HG03354 (cell line): ENCODE measurements at regions not wholly inside any gene's neighbourhood (a gene's known extent, or its start where the extent isn't known, plus 50 kb on each side); places are given as distances from the start of the nearest gene placed in this dataset.
"Not testable (repeated sequence)": the region's sequence is repeated elsewhere in the genome, so short reads cannot be mapped to it uniquely, and the experiment has no call there.

Experiments used
- ATAC-seq: cut with Tn5 transposase; IDR thresholded peaks from one replicate; pipeline ENCODE4 v1.9.1; 2021; ENCODE audit warnings: mild to moderate bottlenecking; ENCODE audit not compliant: unreplicated experiment, poor library complexity, severe bottlenecking

- ATAC-seq = no peak
These were observed 84.1 kb downstream of the SCN11A start for GRCh38 chr3:38967693-38967989.

GRCh38 chr3:38966811-38967692 is 84.7 kb downstream of the SCN11A start:
- ATAC-seq = no peak

DNA sequence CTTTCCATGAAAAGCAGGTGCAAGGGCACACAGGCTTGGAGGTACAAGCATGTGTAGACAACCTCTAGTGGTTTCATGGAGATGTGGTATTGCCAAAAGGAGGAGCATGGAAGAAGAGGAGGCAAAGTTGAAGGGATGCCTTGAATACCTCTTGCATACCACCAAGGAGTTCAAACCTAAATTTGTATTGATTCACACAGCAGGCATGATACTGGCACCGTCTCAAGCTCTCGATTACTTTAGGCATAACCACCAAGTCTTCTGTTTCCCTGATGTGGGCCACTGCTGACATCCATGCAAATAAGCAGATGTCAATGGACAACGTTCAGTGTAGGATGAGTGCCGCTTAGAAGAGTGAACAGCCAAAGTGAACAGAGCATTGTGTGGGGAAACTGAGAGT is 87.1 kb downstream of the SCN11A start:
- no peak for ATAC-seq

GRCh38 chr3:38964204-38964603 is 87.5 kb downstream of the SCN11A start:
- no peak for ATAC-seq

DNA sequence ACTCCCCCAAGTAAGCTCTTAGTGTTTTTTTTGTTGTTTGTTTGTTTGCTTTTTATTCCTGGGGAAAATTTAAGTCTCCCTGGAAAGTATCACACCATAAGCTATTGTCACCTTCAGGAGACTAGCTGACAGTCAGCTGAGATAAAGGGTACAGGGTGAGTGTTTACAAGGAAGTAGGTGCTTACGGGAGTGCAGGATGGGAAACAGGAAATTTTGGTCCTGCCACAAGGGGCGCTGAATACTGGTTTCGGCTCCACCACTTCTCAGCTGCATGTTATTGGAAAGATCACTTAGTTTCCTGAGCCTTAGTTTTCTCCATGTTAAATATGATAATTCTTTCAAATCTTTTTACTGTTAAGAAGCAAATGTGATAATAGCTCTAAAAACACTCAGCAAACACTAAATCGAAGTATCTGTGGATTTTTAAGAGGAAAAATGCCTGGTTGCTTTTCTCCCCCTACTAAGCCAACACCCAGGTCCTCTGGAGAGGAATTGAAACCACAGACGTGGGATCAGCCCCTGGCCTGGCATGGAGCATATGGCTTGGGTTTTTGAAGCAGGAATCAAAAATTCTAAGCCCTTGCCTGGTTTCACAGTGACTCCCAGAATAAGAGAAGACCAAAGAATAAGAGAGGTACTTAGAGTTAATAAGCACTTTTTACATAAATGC is 90.7 kb downstream of the SCN11A start:
- peak; percentile 44 for ATAC-seq

DNA sequence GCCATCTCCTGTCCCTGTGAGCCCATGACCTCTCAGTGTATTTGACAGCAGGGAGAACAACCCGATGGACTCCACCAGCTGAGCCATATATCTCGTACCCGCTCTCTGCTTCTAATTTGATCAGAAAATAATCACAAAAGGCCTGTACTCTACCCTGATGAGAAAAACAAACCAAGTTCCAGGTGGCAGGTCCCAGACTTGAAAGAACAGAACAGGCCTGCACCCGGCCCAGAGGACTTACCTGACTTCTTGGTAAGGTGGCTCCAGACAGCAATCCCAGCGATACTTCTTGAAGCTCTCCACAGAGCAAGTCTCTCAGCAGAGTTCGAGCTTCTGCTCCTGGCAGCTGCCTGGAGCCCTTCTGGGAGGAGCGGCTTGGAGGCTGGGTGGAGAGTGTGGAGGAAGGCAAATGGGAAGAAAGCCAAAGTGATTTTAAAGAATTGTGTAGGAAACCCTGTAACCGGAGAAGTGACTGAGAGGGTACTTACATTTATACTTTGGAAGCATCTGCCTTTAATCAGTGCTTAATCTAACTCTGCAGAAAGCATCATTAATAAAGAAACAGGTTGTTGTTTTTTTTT is 91.6 kb downstream of the SCN11A start:
- ATAC-seq = no peak

- ATAC-seq = no peak
These were observed 93.6 kb downstream of the SCN11A start for GRCh38 chr3:38958026-38958720.

- no peak for ATAC-seq
These were observed 94.4 kb downstream of the SCN11A start for GRCh38 chr3:38957296-38957695.

DNA sequence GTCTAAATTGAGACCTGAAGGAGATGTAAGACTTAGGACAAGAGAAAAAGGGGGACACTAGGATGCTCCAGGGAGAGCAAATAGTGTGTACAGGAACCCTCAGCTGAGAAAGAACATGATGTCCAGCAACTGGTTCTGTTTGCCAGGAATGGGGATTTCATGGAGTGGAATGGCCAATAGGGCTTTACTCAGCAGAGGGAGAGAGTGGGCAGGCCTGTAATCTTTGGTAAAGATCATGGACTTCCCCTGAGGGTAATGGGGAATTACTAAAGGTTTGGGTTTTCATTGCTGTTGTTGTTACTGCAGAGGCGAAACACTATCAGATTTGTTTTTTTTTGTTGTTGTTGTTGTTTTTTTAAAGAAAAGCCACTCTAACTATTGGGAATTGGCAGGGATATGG is 99.0 kb downstream of the SCN11A start:
- no peak for ATAC-seq

DNA sequence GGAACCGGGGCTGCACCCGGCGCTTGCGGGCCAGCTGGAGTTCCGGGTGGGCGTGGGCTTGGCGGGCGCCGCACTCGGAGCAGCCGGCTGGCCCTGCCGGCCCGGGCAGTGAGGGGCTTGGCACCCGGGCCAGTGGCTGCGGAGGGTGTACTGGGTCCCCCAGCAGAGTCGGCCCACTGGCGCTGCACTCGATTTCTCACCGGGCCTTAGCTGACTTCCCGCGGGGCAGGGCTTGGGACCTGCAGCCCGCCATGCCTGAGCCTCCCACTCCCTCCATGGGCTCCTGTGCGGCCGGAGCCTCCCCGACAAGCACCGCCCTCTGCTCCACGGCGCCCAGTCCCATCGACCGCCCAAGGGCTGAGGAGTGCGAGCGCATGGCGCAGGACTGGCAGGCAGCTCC is 100.6 kb downstream of the SCN11A start:
- ATAC-seq = not testable (repeated sequence)

- no peak for ATAC-seq
These were observed 101.2 kb downstream of the SCN11A start for GRCh38 chr3:38950581-38950980.

DNA sequence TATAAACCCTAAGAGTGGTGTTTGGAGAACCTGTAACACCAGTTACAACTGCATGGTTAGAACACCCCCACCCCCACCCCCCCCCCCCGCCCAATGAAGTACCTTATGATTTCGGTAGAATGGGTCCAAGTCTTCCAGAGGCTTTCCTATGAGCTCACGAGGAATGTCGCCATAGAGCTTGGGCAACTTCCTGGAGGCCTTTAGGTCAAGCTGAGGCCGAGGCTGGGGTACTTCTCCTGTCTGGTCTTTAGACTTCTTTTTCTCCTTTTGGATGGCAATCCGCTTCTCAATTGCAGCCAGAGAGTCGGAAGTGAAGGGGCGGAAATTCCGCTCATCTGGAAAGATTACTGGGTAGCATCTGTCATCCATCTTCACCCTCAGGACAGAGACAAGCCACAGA is 101.8 kb downstream of the SCN11A start:
- ATAC-seq = no peak

GRCh38 chr3:38940394-38940793 is 111.3 kb downstream of the SCN11A start:
- ATAC-seq = no peak

GRCh38 chr3:38925351-38925750 is 109.3 kb upstream of the SCN10A start:
- no peak for ATAC-seq

DNA sequence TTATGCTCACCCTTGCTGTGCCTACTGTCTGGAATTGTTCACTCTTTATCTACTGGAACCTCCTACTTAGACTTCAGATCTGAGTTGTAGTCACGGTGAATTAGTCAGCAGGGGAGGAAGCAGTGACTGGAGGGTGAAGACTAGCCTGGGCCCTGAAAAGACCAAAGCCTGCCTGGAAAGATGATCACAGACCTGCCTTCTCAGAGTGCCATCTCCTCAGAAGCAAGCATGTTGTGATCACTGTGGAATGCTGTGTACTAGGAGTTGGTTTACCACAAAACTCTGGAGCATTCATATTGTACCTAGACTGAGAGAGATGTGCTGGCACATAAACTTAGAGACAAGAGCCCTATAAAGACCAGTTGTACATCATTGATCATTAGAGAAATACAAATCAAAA is 100.7 kb upstream of the SCN10A start:
- no peak for ATAC-seq

DNA sequence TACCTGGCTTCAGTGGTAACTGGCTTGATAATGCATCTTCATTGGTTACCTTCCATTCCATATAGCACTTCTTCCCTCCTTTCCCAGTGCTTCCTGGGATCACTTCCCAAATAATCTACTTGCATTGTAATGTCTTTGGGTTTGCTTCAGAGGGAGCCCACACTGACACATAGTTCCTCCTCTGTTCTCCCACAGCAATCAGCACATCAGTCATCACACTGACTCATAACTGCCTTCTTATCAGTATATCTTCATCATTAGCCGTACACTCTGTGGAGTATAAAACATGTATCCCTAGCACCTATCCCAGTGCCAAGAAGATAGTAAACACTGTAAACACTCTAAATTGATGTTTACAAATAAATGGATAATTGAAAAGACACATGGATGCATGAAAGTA is 91.4 kb upstream of the SCN10A start:
- no peak for ATAC-seq

- no peak for ATAC-seq
These were observed 74.4 kb upstream of the SCN10A start for GRCh38 chr3:38890426-38890825.

GRCh38 chr3:38878646-38879045 is 62.6 kb upstream of the SCN10A start:
- ATAC-seq = no peak
